ENCODE measurements at regions not wholly inside any gene's neighbourhood (a gene's known extent, or its start where the extent isn't known, plus 50 kb on each side); places are given as distances from the start of the nearest gene placed in this dataset.

DNA sequence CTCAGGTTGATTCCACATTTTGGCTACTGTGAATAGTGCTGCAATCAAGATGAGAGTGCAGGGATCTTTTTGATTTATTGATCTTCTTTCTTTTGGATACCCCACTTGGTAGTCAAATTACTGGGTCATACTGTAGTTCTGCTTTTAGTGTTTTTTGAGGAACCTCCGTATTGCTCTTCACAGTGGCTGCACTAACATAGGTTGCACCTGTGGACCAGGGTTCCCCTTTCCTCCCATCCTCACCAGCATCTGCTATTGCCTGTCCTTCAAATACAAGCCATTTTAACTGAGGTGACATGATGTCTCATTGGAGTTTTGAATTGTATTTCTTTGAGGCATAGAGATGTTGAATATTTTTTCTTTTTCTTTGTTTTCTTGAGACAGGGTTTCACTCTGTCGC, 152.5 kb upstream of the TMEM132C start:
- H3K4me3 ChIP-seq (ENCODE audit: low read depth, low read length): no peak overlapping the region
- TF ChIP-seq, protein P1, sequence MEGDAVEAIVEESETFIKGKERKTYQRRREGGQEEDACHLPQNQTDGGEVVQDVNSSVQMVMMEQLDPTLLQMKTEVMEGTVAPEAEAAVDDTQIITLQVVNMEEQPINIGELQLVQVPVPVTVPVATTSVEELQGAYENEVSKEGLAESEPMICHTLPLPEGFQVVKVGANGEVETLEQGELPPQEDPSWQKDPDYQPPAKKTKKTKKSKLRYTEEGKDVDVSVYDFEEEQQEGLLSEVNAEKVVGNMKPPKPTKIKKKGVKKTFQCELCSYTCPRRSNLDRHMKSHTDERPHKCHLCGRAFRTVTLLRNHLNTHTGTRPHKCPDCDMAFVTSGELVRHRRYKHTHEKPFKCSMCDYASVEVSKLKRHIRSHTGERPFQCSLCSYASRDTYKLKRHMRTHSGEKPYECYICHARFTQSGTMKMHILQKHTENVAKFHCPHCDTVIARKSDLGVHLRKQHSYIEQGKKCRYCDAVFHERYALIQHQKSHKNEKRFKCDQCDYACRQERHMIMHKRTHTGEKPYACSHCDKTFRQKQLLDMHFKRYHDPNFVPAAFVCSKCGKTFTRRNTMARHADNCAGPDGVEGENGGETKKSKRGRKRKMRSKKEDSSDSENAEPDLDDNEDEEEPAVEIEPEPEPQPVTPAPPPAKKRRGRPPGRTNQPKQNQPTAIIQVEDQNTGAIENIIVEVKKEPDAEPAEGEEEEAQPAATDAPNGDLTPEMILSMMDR (conservative IDR thresholded peaks at IDR 0.05; ENCODE audit: low read depth, low read length): no peak
- DNase-seq (ENCODE audit: low read depth): no peak

DNA sequence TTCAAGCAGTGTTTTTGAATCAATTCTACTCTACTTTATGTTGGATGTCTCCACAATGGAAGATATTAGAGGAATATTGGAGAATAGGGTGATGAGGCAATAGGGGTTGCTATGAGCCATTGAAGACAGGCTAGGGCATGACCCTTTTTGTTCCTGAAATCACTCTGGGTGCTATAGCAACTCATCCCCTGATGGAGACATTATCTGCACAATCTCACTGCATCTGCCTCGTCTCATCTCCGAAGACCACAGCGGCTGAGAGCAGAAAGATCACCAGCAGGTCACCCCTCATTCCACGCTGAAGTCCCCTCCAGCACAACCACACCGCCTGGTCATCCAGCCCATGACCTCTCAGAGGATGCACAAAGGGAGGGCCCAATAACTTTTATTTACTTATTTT, 150.4 kb upstream of the TMEM132C start:
- TF ChIP-seq, protein P1 (conservative IDR thresholded peaks at IDR 0.05; ENCODE audit: low read depth, low read length): no peak
- DNase-seq (ENCODE audit: low read depth): no peak
- H3K4me3 ChIP-seq (ENCODE audit: low read depth, low read length): no peak overlapping the region

DNA sequence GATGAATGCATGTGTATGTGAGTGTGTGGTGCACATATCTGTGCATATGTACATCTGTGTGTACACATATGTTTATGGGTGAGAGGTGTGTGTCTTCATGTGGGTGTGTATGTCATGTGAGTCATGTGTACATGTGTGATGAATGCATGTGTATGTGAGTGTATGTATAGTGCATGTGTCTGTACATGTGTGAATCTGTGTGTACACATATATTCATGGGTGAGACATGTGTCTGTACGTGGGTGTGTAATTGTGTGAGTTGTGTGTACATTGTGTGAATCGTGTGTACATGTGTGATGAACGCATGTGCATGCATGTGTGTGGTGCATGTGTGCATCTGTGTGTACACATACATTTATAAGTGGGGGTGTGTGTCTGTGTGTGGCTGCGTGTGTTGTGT, 146.9 kb upstream of the TMEM132C start:
- no peak overlapping the region for H3K4me3 ChIP-seq (ENCODE audit: low read depth, low read length)
- TF ChIP-seq, protein P1 (conservative IDR thresholded peaks at IDR 0.05; ENCODE audit: low read depth, low read length): no peak
- no peak for DNase-seq (ENCODE audit: low read depth)

DNA sequence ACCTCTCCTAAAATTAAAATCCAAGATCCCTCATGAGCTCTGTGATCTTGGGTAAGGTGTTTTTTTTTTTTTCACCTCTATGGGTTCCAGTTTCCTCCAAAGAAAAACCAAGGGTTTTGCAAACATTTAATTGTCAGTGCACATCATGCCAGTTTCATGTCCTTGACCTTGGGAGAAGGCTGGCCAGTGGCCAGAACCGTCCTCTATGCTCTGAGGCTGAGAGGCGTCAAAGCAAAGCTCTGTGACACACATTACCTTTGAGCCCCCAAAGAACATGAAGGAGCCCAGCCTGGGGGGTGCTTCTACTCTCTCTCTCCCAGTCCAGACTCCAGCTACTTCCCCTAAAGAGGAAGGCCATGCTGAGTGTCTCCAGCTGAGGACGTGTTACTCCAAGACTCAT, 145.5 kb upstream of the TMEM132C start:
- TF ChIP-seq, protein P1 (conservative IDR thresholded peaks at IDR 0.05; ENCODE audit: low read depth, low read length): no peak
- H3K4me3 ChIP-seq (ENCODE audit: low read depth, low read length): no peak overlapping the region
- DNase-seq (ENCODE audit: low read depth): no peak

DNA sequence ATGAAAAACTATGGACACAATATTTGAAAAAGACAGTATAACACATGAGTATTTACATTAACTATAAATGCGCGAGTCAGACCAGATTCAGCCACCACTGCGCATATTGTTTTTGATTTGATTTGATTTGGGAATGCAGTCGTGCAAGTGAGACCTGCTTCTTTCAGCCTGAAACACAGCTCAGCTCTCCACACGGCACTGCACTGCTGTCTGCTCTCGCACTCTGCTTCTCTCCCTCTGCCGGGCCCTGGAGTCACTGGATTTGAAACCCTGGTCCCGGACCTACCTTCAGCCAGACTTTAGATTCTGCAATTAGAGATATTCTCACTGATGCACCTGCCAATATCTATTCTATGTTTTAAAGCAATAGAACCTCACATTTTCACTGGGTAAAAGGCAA, 143.9 kb upstream of the TMEM132C start:
- DNase-seq (ENCODE audit: low read depth): no peak
- no peak overlapping the region for H3K4me3 ChIP-seq (ENCODE audit: low read depth, low read length)
- TF ChIP-seq, protein P1 (conservative IDR thresholded peaks at IDR 0.05; ENCODE audit: low read depth, low read length): no peak

DNA sequence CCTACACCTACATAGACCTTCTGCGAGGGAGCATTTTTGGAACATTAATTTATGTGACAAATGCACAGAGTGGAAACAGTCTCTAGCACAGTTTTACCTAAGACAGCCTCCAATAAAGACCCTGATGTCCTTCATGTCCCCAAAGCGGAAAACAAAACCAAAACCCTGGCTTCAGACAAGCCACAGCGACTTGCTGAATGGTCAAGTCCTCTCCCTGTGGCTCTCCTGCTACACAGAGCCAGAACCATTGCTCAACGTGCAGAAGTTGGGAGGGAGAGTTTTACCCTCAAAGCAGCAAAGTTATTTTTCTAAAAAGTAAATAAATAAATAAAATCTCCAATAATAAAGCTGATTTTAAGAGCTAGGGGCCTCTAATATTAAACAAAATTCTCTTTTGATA, 135.0 kb upstream of the TMEM132C start:
- no peak overlapping the region for H3K4me3 ChIP-seq (ENCODE audit: low read depth, low read length)
- DNase-seq (ENCODE audit: low read depth): no peak
- TF ChIP-seq, protein P1 (conservative IDR thresholded peaks at IDR 0.05; ENCODE audit: low read depth, low read length): no peak

DNA sequence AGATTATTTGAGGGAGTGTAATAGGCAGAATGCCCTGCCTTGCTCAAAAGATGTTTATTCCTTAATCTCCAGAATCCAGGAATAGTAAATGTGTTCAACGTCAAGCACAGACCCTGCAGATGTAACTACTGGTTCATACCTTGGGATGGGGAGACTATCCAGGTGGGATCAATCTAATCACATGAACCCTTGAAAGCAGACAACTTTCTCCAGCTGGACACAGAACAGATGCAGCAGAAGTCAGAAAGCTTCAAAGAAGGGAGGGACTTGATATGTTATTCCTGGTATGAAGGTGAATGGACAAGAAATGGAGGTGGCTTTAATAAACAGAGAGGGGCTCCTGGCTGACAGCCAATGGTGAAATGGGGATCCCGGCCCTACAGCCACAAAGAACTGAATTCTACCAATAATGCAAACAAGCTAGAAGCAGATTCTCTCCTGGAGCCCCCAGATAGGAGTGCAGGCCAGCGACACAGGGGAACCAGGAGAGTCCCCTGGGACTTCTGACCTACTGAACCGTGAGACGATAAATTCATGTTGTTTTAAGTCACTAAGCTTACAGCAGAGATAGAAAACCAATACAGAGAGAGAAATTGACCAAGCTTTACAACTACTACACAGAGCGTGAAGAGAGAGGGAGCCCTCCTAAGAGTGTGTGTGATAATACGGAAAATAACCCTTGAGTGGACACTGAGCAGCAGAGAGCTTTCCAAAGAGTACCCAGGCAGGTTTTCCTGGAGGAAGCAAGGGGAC, 133.5 kb upstream of the TMEM132C start:
- H3K4me3 ChIP-seq (ENCODE audit: low read depth, low read length): no peak overlapping the region
- TF ChIP-seq, protein P1 (conservative IDR thresholded peaks at IDR 0.05; ENCODE audit: low read depth, low read length): no peak
- DNase-seq (ENCODE audit: low read depth): no peak
